GM12878 (cell line): ENCODE measurements at regions not wholly inside any gene's neighbourhood (a gene's known extent, or its start where the extent isn't known, plus 50 kb on each side); places are given as distances from the start of the nearest gene placed in this dataset.
"Not testable (repeated sequence)": the region's sequence is repeated elsewhere in the genome, so short reads cannot be mapped to it uniquely, and the experiment has no call there.

Experiments
- ATAC-seq: fragments of 200-7000 bp; cut with Tn5 transposase; 3 replicates; pipeline ENCODE4 v1.9.1; 2020; ENCODE audit warnings: mild to moderate bottlenecking, moderate library complexity
- BruUV-seq: library from RNA; stranded (reverse); fragments of 400-500 nt; replicated peaks from 2 replicates; lab custom pipeline; 2021; lab: Mats Ljungman, UMichigan
- CTCF ChIA-PET: fragments of 300-600 bp; sonication (Branson Sonifier 250); formaldehyde crosslinking; extraction: SDS; loops from one replicate; lab custom pipeline; 2021; ENCODE audit warnings: inconsistent platforms; lab: Yijun Ruan, JAX
- POLR2A ChIA-PET: fragments of 350-600 bp; formaldehyde crosslinking; extraction: SDS; loops from one replicate; lab custom pipeline; 2021; ENCODE audit warnings: inconsistent platforms; lab: Charles Lee
- RAD21 ChIA-PET: fragments of 300-600 bp; sonication (Branson Sonifier 250); formaldehyde crosslinking; loops from one replicate; lab custom pipeline; 2023; ENCODE audit warnings: antibody characterized with exemption; ENCODE audit not compliant: unreplicated experiment; lab: Charles Lee
- SMC1A ChIA-PET: fragments of 300-600 bp; sonication (Branson Sonifier 250); formaldehyde crosslinking; loops from one replicate; lab custom pipeline; 2023; ENCODE audit not compliant: unreplicated experiment, uncharacterized antibody; lab: Charles Lee
- DNase-seq: peaks from one replicate; pipeline ENCODE4 v3.0.0-alpha.2; 2011; ENCODE audit warnings: low read depth, low spot score
- FAIRE-seq: peaks from 3 replicates; lab custom pipeline; 2011; peaks lifted over from hg19 to GRCh38; lab: Jason Lieb, UNC
- H2AFZ ChIP-seq: 2 replicates; pipeline ENCODE4 v1.6.0; 2011; ENCODE audit warnings: low read depth, low read length, control low read depth; ENCODE audit not compliant: control insufficient read depth
- H3K27ac ChIP-seq: 2 replicates; pipeline ENCODE4 v1.5.1; 2011; ENCODE audit warnings: control low read depth; ENCODE audit not compliant: control insufficient read depth, insufficient read depth
- H3K27me3 ChIP-seq, 2 experiments: replicated peaks in 1 of 2; 2 replicates each; pipeline versions ENCODE4 v1.6.0 to v1.6.1; 2011; ENCODE audit warnings: low read length in 1 of 2; ENCODE audit not compliant: control insufficient read depth in 2 of 2, insufficient read depth in 2 of 2
- H3K36me3 ChIP-seq, 2 experiments: 2 replicates each; pipeline ENCODE4 v1.5.1; 2011; ENCODE audit warnings: low read length in 1 of 2; ENCODE audit not compliant: control insufficient read depth in 2 of 2, insufficient read depth in 2 of 2
- H3K4me1 ChIP-seq: 2 replicates; pipeline ENCODE4 v1.6.1; 2011; ENCODE audit warnings: mild to moderate bottlenecking, low read length, moderate library complexity, mixed read lengths; ENCODE audit not compliant: control insufficient read depth, insufficient read depth
- H3K4me2 ChIP-seq: 2 replicates; pipeline ENCODE4 v1.6.0; 2011; ENCODE audit warnings: control low read depth; ENCODE audit not compliant: control insufficient read depth, insufficient read depth
- H3K4me3 ChIP-seq: fragments of 200-600 bp; sonication (generic); 2 replicates; pipeline ENCODE4 v1.5.1; 2016
- H3K79me2 ChIP-seq: 2 replicates; pipeline ENCODE4 v1.6.0; 2011; ENCODE audit warnings: low read length; ENCODE audit not compliant: control insufficient read depth, insufficient read depth
- H3K9ac ChIP-seq: 2 replicates; pipeline ENCODE4 v1.8.0; 2011; ENCODE audit warnings: low read length, control low read depth, mixed read lengths; ENCODE audit not compliant: control insufficient read depth, insufficient read depth
- H3K9me3 ChIP-seq: replicated peaks from 3 replicates; pipeline ENCODE4 v1.5.1; 2011; ENCODE audit warnings: mild to moderate bottlenecking, low read length; ENCODE audit not compliant: control insufficient read depth, insufficient read depth
- H4K20me1 ChIP-seq: 2 replicates; pipeline ENCODE4 v1.6.0; 2011; ENCODE audit not compliant: control insufficient read depth, insufficient read depth
- ATF2 ChIP-seq: IDR thresholded peaks from 2 replicates; pipeline ENCODE4 v1.6.1; 2012; ENCODE audit warnings: low read length, inconsistent platforms
- ATF3 ChIP-seq: IDR thresholded peaks from 2 replicates; pipeline ENCODE4 v1.6.1; 2011; ENCODE audit warnings: low read depth, mild to moderate bottlenecking, low read length, moderate library complexity, borderline replicate concordance; ENCODE audit errors: extremely low read depth
- CREM ChIP-seq: IDR thresholded peaks from 2 replicates; pipeline ENCODE4 v1.6.1; 2014; ENCODE audit warnings: antibody characterized with exemption, low read depth
- HDAC6 ChIP-seq: fragments of 200-600 bp; sonication (generic); IDR thresholded peaks from one replicate; pipeline ENCODE4 v1.8.0; 2017; ENCODE audit warnings: antibody characterized with exemption; ENCODE audit not compliant: unreplicated experiment
- NFIC ChIP-seq: IDR thresholded peaks from 2 replicates; pipeline ENCODE4 v1.6.1; 2012; ENCODE audit warnings: low read depth, mild to moderate bottlenecking, inconsistent platforms, low read length, moderate library complexity
- RELA ChIP-seq: fragments of 450-650 bp; IDR thresholded peaks from 2 replicates; pipeline ENCODE4 v1.8.0; 2014; ENCODE audit warnings: borderline replicate concordance; ENCODE audit not compliant: partially characterized antibody
- SIX5 ChIP-seq: IDR thresholded peaks from 2 replicates; pipeline ENCODE4 v1.6.1; 2011; ENCODE audit warnings: mild to moderate bottlenecking, low read depth, low read length, moderate library complexity; ENCODE audit not compliant: severe bottlenecking
- TCF12 ChIP-seq: IDR thresholded peaks from 2 replicates; pipeline ENCODE4 v1.6.1; 2011; ENCODE audit warnings: low read depth, mild to moderate bottlenecking, low read length
- ZBED1 ChIP-seq: IDR thresholded peaks from 2 replicates; pipeline ENCODE4 v1.6.1; 2016; ENCODE audit warnings: borderline replicate concordance
- WGBS: methylation state at CpG from one replicate; pipeline ENCODE4 v1.1.6; 2016; ENCODE audit warnings: low lambda C conversion rate; ENCODE audit not compliant: insufficient replicate concordance, insufficient coverage; ENCODE audit errors: missing lambda C conversion rate; 5-methylcytosine and 5-hydroxymethylcytosine counted together
- in situ Hi-C: fragments of 300-500 bp; cut with MboI; formaldehyde crosslinking; loops from 9 replicates; pipeline ENCODE4 v1.14.3; 2018; ENCODE audit warnings: mixed read lengths
- intact Hi-C: fragments of 100-400 bp; cut with micrococcal nuclease; formaldehyde crosslinking; loops from one replicate; pipeline ENCODE4 v1.14.2; 2022; ENCODE audit not compliant: unreplicated experiment
- TF ChIP-seq, protein P1 (sequence below): fragments of 450-650 bp; IDR thresholded peaks from 2 replicates; pipeline ENCODE4 v1.6.1; 2016; ENCODE audit warnings: mild to moderate bottlenecking

- H3K27me3 ChIP-seq, FAIRE-seq, BruUV-seq, H2AFZ ChIP-seq, H3K4me2 ChIP-seq, H3K9me3 ChIP-seq, H3K4me3 ChIP-seq, H3K9ac ChIP-seq, H4K20me1 ChIP-seq, DNase-seq, H3K36me3 ChIP-seq, H3K79me2 ChIP-seq, H3K4me1 ChIP-seq, in situ Hi-C loops, ATAC-seq: not testable (repeated sequence)
- H3K27ac ChIP-seq: peak overlapping the region; percentile 63; the same call in 1 of the 2 replicates
- ChIA-PET POLR2A (interaction anchor here (1.0 to 1.4 kb wide), 5 partner anchors 82 to 140 kb away, joined by 3 to 5 read pairs (median 4); no protein-coding TSS in a partner anchor), CTCF (interaction anchor here (0.7 to 1.9 kb wide), 7 partner anchors 9 to 110 kb away, joined by 3 to 4 read pairs (median 4); no protein-coding TSS in a partner anchor), SMC1A (interaction anchor here (0.9 to 3.4 kb wide), 22 partner anchors 10 to 200 kb away, joined by 3 to 26 read pairs (median 4); no protein-coding TSS in a partner anchor), RAD21 (interaction anchor here (0.7 to 3.2 kb wide), 14 partner anchors 9 to 187 kb away, joined by 3 to 25 read pairs (median 4); no protein-coding TSS in a partner anchor)
- TF ChIP-seq, protein P1, sequence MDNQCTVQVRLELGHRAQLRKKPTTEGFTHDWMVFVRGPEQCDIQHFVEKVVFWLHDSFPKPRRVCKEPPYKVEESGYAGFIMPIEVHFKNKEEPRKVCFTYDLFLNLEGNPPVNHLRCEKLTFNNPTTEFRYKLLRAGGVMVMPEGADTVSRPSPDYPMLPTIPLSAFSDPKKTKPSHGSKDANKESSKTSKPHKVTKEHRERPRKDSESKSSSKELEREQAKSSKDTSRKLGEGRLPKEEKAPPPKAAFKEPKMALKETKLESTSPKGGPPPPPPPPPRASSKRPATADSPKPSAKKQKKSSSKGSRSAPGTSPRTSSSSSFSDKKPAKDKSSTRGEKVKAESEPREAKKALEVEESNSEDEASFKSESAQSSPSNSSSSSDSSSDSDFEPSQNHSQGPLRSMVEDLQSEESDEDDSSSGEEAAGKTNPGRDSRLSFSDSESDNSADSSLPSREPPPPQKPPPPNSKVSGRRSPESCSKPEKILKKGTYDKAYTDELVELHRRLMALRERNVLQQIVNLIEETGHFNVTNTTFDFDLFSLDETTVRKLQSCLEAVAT: peak; percentile 32; the same call in 1 of the 2 replicates
- intact Hi-C loops: loop anchor here (5.0 kb wide), 1 partner anchor 102 kb away; the partner anchor contains the start of gene SLC38A2
- WGBS: 96% methylated on average over 9 of the region's 9 CpGs
Measured at GRCh38 chr12:46474385-46474784, 101.8 kb upstream of the SLC38A2 start.

DNA sequence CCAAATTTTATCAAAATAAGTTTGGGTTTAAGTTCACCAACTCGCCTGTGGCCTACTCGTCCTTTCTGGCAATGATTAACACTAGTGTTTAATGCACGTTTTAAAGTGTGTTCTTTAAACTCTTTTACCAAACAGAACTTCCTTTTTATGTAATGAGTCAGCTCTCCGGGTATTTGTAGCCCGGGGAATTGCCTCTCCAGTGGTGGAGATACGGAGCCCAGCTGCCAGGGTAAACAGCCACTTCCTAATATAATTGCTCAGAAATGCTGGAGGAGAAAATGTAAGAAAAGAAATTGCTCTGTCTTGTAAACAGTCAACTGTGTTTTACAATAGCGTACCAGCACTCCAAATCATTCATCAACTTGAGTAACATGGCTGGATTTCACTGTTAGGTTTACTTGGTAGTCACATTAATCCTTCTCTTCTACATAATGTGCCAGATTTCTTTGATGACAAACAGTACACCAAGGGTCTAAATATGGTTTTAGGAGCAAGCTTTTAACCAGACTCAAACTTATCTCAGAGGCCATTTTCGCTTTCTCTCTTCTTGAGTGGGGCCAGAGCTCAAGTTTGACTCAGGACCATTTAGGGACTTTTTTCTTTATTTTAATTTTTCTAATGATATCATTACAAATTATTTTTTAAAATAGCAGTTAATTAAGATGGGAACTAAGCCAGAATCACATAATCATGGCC, 101.2 kb upstream of the SLC38A2 start:
- Histone ChIP-seq H3K4me3 (peak overlapping the region; percentile 30; the same call in 1 of the 2 replicates), H3K27ac (peak overlapping the region; percentile 63), H4K20me1 (no peaks in the 10 kb centered on the region), H3K9me3 (no peaks in the 10 kb centered on the region), H3K36me3 (no peaks in the 10 kb centered on the region), H3K4me2 (peak overlapping the region; percentile 61), H3K79me2 (peaks cover 3% of the 10 kb centered on the region), H3K27me3 (no peaks in the 10 kb centered on the region), H3K9ac (peak overlapping the region; percentile 28), H3K4me1 (peaks cover 7% of the 10 kb centered on the region; the same call in 1 of the 2 replicates), H2AFZ (peak overlapping the region; percentile 92)
- FAIRE-seq (no peak), ATAC-seq (peak; percentile 72), DNase-seq (peak; percentile 51)
- POLR2A ChIA-PET: interaction anchor here (0.6 to 1.4 kb wide), 7 partner anchors 81 to 140 kb away, joined by 3 to 5 read pairs (median 4); no protein-coding TSS in a partner anchor
- SMC1A ChIA-PET: interaction anchor here (0.7 to 3.4 kb wide), 25 partner anchors 10 to 201 kb away, joined by 3 to 26 read pairs (median 4); no protein-coding TSS in a partner anchor
- no TSS peak for BruUV-seq
- intact Hi-C loops: loop anchor here (1.0 to 5.0 kb wide), 3 partner anchors 43 to 101 kb away; partner anchors contain the start of gene SLC38A2
- in situ Hi-C loops: no loop called here
- 6% methylated on average over 8 of the region's 8 CpGs for WGBS
- RAD21 ChIA-PET: interaction anchor here (0.7 to 3.2 kb wide), 14 partner anchors 10 to 188 kb away, joined by 3 to 25 read pairs (median 4); no protein-coding TSS in a partner anchor
- CTCF ChIA-PET: interaction anchor here (0.7 to 1.9 kb wide), 7 partner anchors 10 to 110 kb away, joined by 3 to 4 read pairs (median 4); no protein-coding TSS in a partner anchor
- 0 out of 2 replicates have a peak, but pooled peaks have one; percentile 39 for TF ChIP-seq ZBED1
- 0 out of 2 replicates have a peak, but pooled peaks have one; percentile 12 for TF ChIP-seq ATF2
- no peak for TF ChIP-seq ATF3
- TF ChIP-seq RELA: peak; percentile 58
- peak; percentile 73 for TF ChIP-seq NFIC
- peak; percentile 29; the same call in 1 of the 2 replicates for TF ChIP-seq CREM
- no peak for TF ChIP-seq SIX5
- 0 out of 2 replicates have a peak, but pooled peaks have one; percentile 23 for TF ChIP-seq TCF12
- TF ChIP-seq HDAC6: no peak
